Esophagus squamous epithelium (tissue), 4 donors: ENCODE measurements at regions not wholly inside any gene's neighbourhood (a gene's known extent, or its start where the extent isn't known, plus 50 kb on each side); places are given as distances from the start of the nearest gene placed in this dataset.

ENCODE experiments used
- CTCF ChIP-seq, 6 experiments: fragments of 450-650 bp in 4 of 6; fragments of 200-600 bp in 2 of 6; sonication (generic) in 2 of 6; IDR thresholded peaks; one replicate each; pipeline ENCODE4 v1.5.1; 2016 to 2019; ENCODE audit warnings: antibody characterized with exemption in 6 of 6, mild to moderate bottlenecking in 4 of 6, moderate library complexity in 4 of 6
- POLR2A ChIP-seq, 4 donors: fragments of 450-650 bp; IDR thresholded peaks; one replicate each; pipeline ENCODE4 v1.6.1; 2017; ENCODE audit warnings: antibody characterized with exemption in 4 of 4, mild to moderate bottlenecking in 4 of 4, moderate library complexity in 3 of 4

GRCh38 chr5:74152136-74152535 is 488.4 kb downstream of the ENC1 start:
- no peak for TF ChIP-seq CTCF (IDR thresholded peaks at IDR 0.05)
- no peak for TF ChIP-seq POLR2A (IDR thresholded peaks at IDR 0.05)
